Prostate gland (tissue), 2 donors: ENCODE measurements at regions not wholly inside any gene's neighbourhood (a gene's known extent, or its start where the extent isn't known, plus 50 kb on each side); places are given as distances from the start of the nearest gene placed in this dataset.

Experiments
- POLR2A ChIP-seq: fragments of 450-650 bp; IDR thresholded peaks from one replicate; pipeline ENCODE4 v1.6.1; 2016; ENCODE audit warnings: antibody characterized with exemption, mild to moderate bottlenecking
- POLR2AphosphoS5 ChIP-seq: sonication (generic); formaldehyde crosslinking; IDR thresholded peaks from one replicate; pipeline ENCODE4 v1.6.1; 2017; ENCODE audit warnings: antibody characterized with exemption
- TF ChIP-seq, protein P1 (sequence below), 4 experiments: fragments of 200-600 bp in 2 of 4; fragments of 450-650 bp in 2 of 4; sonication (generic) in 2 of 4; IDR thresholded peaks; 1 replicate in 3 of 4; 2 replicates in 1 of 4; pipeline ENCODE4 v1.5.1; 2016 to 2019; ENCODE audit warnings: antibody characterized with exemption in 4 of 4, mild to moderate bottlenecking in 2 of 4, moderate library complexity in 2 of 4

DNA sequence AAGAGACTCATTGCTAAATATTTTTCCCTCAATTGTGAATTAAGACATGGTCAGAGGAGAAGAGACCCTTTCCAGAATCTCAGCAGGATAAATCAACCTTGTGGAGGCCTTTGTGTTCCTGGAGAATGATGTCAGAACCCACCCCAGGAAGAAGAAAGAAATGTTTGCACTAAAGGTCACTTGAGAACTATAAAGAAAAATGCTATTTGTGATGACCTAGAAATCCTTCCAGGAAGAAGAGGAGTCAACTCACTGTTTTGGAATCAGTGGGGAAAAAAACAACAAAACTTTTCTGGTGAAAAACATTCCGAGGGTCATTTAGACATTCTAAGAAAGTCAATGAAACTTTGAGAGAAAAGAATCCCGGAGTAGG, 129.1 kb upstream of the ANKRD1 start:
- TF ChIP-seq, protein P1, sequence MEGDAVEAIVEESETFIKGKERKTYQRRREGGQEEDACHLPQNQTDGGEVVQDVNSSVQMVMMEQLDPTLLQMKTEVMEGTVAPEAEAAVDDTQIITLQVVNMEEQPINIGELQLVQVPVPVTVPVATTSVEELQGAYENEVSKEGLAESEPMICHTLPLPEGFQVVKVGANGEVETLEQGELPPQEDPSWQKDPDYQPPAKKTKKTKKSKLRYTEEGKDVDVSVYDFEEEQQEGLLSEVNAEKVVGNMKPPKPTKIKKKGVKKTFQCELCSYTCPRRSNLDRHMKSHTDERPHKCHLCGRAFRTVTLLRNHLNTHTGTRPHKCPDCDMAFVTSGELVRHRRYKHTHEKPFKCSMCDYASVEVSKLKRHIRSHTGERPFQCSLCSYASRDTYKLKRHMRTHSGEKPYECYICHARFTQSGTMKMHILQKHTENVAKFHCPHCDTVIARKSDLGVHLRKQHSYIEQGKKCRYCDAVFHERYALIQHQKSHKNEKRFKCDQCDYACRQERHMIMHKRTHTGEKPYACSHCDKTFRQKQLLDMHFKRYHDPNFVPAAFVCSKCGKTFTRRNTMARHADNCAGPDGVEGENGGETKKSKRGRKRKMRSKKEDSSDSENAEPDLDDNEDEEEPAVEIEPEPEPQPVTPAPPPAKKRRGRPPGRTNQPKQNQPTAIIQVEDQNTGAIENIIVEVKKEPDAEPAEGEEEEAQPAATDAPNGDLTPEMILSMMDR (IDR thresholded peaks at IDR 0.05): no peak
- TF ChIP-seq POLR2AphosphoS5 (no peak), POLR2A (no peak)
